K562 (cell line): ENCODE measurements at regions not wholly inside any gene's neighbourhood (a gene's known extent, or its start where the extent isn't known, plus 50 kb on each side); places are given as distances from the start of the nearest gene placed in this dataset.
A peak's percentile ranks its signal among the peaks of the same experiment; 100 is the strongest.

Experiments used
- ATAC-seq: fragments of 200-7000 bp; cut with Tn5 transposase; 3 replicates; pipeline ENCODE4 v1.9.1; 2020; ENCODE audit warnings: moderate library complexity
- BruUV-seq: library from RNA; stranded (reverse); fragments of 400-500 nt; replicated peaks from 2 replicates; lab custom pipeline; 2021; lab: Mats Ljungman, UMichigan
- CTCF ChIA-PET: fragments of 300-600 bp; formaldehyde crosslinking; extraction: SDS; loops from one replicate; lab custom pipeline; 2021; ENCODE audit warnings: low intra/inter-chr PET ratio; lab: Yijun Ruan, JAX
- POLR2A ChIA-PET: fragments of 300-600, 350-650 bp; sonication (Branson Sonifier 250); formaldehyde crosslinking; extraction: SDS; loops from one replicate; lab custom pipeline; 2021; ENCODE audit warnings: antibody characterized with exemption, inconsistent platforms; lab: Yijun Ruan, JAX
- DNase-seq, 4 experiments: peaks; one replicate each; pipeline versions ENCODE4 v3.0.0 to v3.0.0-alpha.2; 2011 to 2018; ENCODE audit warnings: low spot score in 3 of 4, mixed read lengths in 3 of 4; ENCODE audit errors: extremely low read depth in 1 of 4
- FAIRE-seq: peaks from 2 replicates; lab custom pipeline; 2011; peaks lifted over from hg19 to GRCh38; lab: Jason Lieb, UNC
- H2AFZ ChIP-seq: 2 replicates; pipeline ENCODE4 v1.6.0; 2011; ENCODE audit warnings: low read depth, low read length, control low read depth, inconsistent platforms
- H3K27ac ChIP-seq: fragments of 200-600 bp; 3 replicates; pipeline ENCODE4 v1.8.0; 2011; ENCODE audit warnings: low read depth, mild to moderate bottlenecking, control low read depth, inconsistent platforms, low read length, moderate library complexity, mixed read lengths; ENCODE audit errors: extremely low read depth
- H3K27me3 ChIP-seq, 2 experiments: fragments of 300-600 bp in 1 of 2; 2 replicates in 1 of 2; 3 replicates in 1 of 2; pipeline versions ENCODE4 v1.6.0 to v1.8.0; 2011; ENCODE audit warnings: inconsistent platforms in 2 of 2, low read length in 2 of 2, mild to moderate bottlenecking in 1 of 2, mixed read lengths in 1 of 2, moderate library complexity in 1 of 2; ENCODE audit not compliant: control insufficient read depth in 2 of 2, insufficient read depth in 2 of 2
- H3K36me3 ChIP-seq: fragments of 300-600 bp; 3 replicates; pipeline ENCODE4 v1.8.0; 2011; ENCODE audit warnings: mild to moderate bottlenecking, low read length, inconsistent platforms; ENCODE audit not compliant: control insufficient read depth, insufficient read depth
- H3K4me1 ChIP-seq, 2 experiments: fragments of 200-600 bp in 1 of 2; replicated peaks in 1 of 2; 2 replicates in 1 of 2; 3 replicates in 1 of 2; pipeline versions ENCODE4 v1.5.1 to v1.8.0; 2011; ENCODE audit warnings: inconsistent platforms in 2 of 2, low read length in 2 of 2, mild to moderate bottlenecking in 1 of 2, mixed read lengths in 1 of 2, moderate library complexity in 1 of 2; ENCODE audit not compliant: control insufficient read depth in 2 of 2, insufficient read depth in 2 of 2
- H3K4me2 ChIP-seq: 2 replicates; pipeline ENCODE4 v1.6.1; 2011; ENCODE audit warnings: low read length, control low read depth, inconsistent platforms, mixed read lengths; ENCODE audit not compliant: insufficient read depth
- H3K4me3 ChIP-seq: fragments of 200-600 bp; sonication (generic), shearing (Covaris generic); 2 replicates; pipeline ENCODE4 v1.5.1; 2016; ENCODE audit warnings: control low read depth, inconsistent platforms
- H3K79me2 ChIP-seq: fragments of 200-600 bp; 3 replicates; pipeline ENCODE4 v1.8.0; 2011; ENCODE audit warnings: low read length, inconsistent platforms; ENCODE audit not compliant: control insufficient read depth, insufficient read depth
- H3K9ac ChIP-seq, 2 experiments: 2 replicates each; pipeline versions ENCODE4 v1.6.0 to v1.6.1; 2011; ENCODE audit warnings: low read depth in 2 of 2, low read length in 2 of 2, control low read depth in 1 of 2, inconsistent platforms in 1 of 2, mild to moderate bottlenecking in 1 of 2, mixed read lengths in 1 of 2; ENCODE audit not compliant: insufficient read depth in 1 of 2
- H3K9me1 ChIP-seq: one replicate; pipeline ENCODE4 v1.6.0; 2011; ENCODE audit warnings: inconsistent platforms, mild to moderate bottlenecking, low read length, moderate library complexity; ENCODE audit not compliant: control insufficient read depth, insufficient read depth
- H3K9me3 ChIP-seq: replicated peaks from 2 replicates; pipeline ENCODE4 v1.5.1; 2011; ENCODE audit warnings: low read depth, low read length, inconsistent platforms; ENCODE audit not compliant: control insufficient read depth, insufficient read depth
- H4K20me1 ChIP-seq: replicated peaks from 2 replicates; pipeline ENCODE4 v1.6.1; 2011; ENCODE audit warnings: low read length, inconsistent platforms, mixed read lengths; ENCODE audit not compliant: control insufficient read depth, insufficient read depth
- BCOR ChIP-seq: fragments of 450-650 bp; IDR thresholded peaks from 2 replicates; pipeline ENCODE4 v1.6.1; 2016
- DLX4 ChIP-seq: fragments of 250-450 bp; sonication (Bioruptor Pico); IDR thresholded peaks from 2 replicates; pipeline ENCODE4 v1.6.1; 2021; ENCODE audit warnings: mild to moderate bottlenecking
- KAT7 ChIP-seq: sonication (generic); formaldehyde crosslinking; IDR thresholded peaks from 2 replicates; pipeline ENCODE4 v1.8.0; 2022; ENCODE audit warnings: missing genetic modification reagents, mild to moderate bottlenecking, borderline replicate concordance
- NCOA4 ChIP-seq: fragments of 450-650 bp; IDR thresholded peaks from 2 replicates; pipeline ENCODE4 v1.6.1; 2018; ENCODE audit warnings: mild to moderate bottlenecking; ENCODE audit not compliant: partially characterized antibody
- TFAP4 ChIP-seq: sonication (generic); formaldehyde crosslinking; IDR thresholded peaks from 2 replicates; pipeline ENCODE4 v1.8.0; 2022; ENCODE audit warnings: missing genetic modification reagents, mild to moderate bottlenecking, moderate library complexity, borderline replicate concordance
- ZHX1 ChIP-seq: fragments of 150-350 bp; conservative IDR thresholded peaks from 2 replicates; pipeline ENCODE4 v1.6.1; 2014; ENCODE audit warnings: low read length
- WGBS: fragments of 100-300 bp; shearing (Covaris generic); methylation state at CpG from one replicate; pipeline ENCODE4 v1.1.6; 2016; ENCODE audit warnings: low coverage, mixed read lengths; ENCODE audit not compliant: insufficient coverage; ENCODE audit errors: missing lambda C conversion rate; 5-methylcytosine and 5-hydroxymethylcytosine counted together
- in situ Hi-C: fragments of 300-500 bp; cut with MboI; formaldehyde crosslinking; loops from 4 replicates; pipeline ENCODE4 v1.15.0; 2018; ENCODE audit warnings: inconsistent platforms, mixed read lengths
- intact Hi-C: fragments of 100-400 bp; cut with micrococcal nuclease; formaldehyde crosslinking; loops from 2 replicates; pipeline ENCODE4 v1.14.2; 2022

- POLR2A ChIA-PET: no interaction called here
Observed at GRCh38 chr4:108397850-108398249, 222.5 kb upstream of the RPL34 start.

GRCh38 chr4:108396900-108397497 lies 223.4 kb upstream of the RPL34 start:
- H3K27ac ChIP-seq: no peak overlapping the region
- CTCF ChIA-PET: no interaction called here
- TF ChIP-seq TFAP4 (CRISPR knock-in tag): no peak
- no peak for TF ChIP-seq NCOA4
- TF ChIP-seq BCOR: no peak
- TF ChIP-seq DLX4 (CRISPR knock-in tag): no peak
- no peak for TF ChIP-seq ZHX1

More at GRCh38 chr4:108397850-108398249, 222.5 kb upstream of the RPL34 start:
- no peaks in the 10 kb centered on the region for H3K9me1 ChIP-seq
- no peak overlapping the region for H3K4me2 ChIP-seq
- BruUV-seq: no TSS peak
- no peak for ATAC-seq
- no peaks in the 10 kb centered on the region for H4K20me1 ChIP-seq
- no peak for DNase-seq
- H3K27ac ChIP-seq: no peak overlapping the region
- CTCF ChIA-PET: no interaction called here
- no peaks in the 10 kb centered on the region; a peak in 1 of 5 replicates for H3K4me1 ChIP-seq
- intact Hi-C loops (no loop called here), in situ Hi-C loops (no loop called here)
- WGBS: 40% methylated on average over 5 of the region's 5 CpGs
- TF ChIP-seq KAT7 (CRISPR knock-in tag): no peak
- no peak overlapping the region for H3K4me3 ChIP-seq
- H3K9ac ChIP-seq: no peak overlapping the region
- H2AFZ ChIP-seq: no peak overlapping the region
- H3K27me3 ChIP-seq: peaks cover 2 to 5% of the 10 kb centered on the region in 2 experiments; a peak in 1 of 5 replicates
- no peaks in the 10 kb centered on the region for H3K36me3 ChIP-seq
- H3K9me3 ChIP-seq: no peaks in the 10 kb centered on the region
- FAIRE-seq: peak; percentile 6
- no peaks in the 10 kb centered on the region for H3K79me2 ChIP-seq

More at GRCh38 chr4:108396900-108397497, 223.4 kb upstream of the RPL34 start:
- BruUV-seq: no TSS peak
- Histone ChIP-seq H3K9me3 (no peaks in the 10 kb centered on the region), H3K9ac (no peak overlapping the region), H2AFZ (0 out of 2 replicates have a peak overlapping the region, but pooled peaks have one; percentile 11), H3K27me3 (peaks cover 2 to 5% of the 10 kb centered on the region in 2 experiments; a peak in 1 of 5 replicates), H3K4me2 (no peak overlapping the region), H3K4me1 (no peaks in the 10 kb centered on the region; a peak in 1 of 5 replicates), H3K9me1 (no peaks in the 10 kb centered on the region), H3K36me3 (no peaks in the 10 kb centered on the region), H4K20me1 (no peaks in the 10 kb centered on the region), H3K79me2 (no peaks in the 10 kb centered on the region), H3K4me3 (no peak overlapping the region)
- in situ Hi-C loops: no loop called here
- 0% methylated on average over 1 of the region's 2 CpGs for WGBS
- FAIRE-seq (no peak), ATAC-seq (no peak), DNase-seq (no peak)
- POLR2A ChIA-PET: interaction anchor here (0.8 kb wide), 1 partner anchor 38 kb away, joined by 3 read pairs; no protein-coding TSS in a partner anchor
- intact Hi-C loops: no loop called here
